ENCODE measurements at regions not wholly inside any gene's neighbourhood (a gene's known extent, or its start where the extent isn't known, plus 50 kb on each side); places are given as distances from the start of the nearest gene placed in this dataset.

GRCh38 chr2:180443888-180444287, 436.8 kb upstream of the CWC22 start:
- DNase-seq: peak; percentile 88

DNA sequence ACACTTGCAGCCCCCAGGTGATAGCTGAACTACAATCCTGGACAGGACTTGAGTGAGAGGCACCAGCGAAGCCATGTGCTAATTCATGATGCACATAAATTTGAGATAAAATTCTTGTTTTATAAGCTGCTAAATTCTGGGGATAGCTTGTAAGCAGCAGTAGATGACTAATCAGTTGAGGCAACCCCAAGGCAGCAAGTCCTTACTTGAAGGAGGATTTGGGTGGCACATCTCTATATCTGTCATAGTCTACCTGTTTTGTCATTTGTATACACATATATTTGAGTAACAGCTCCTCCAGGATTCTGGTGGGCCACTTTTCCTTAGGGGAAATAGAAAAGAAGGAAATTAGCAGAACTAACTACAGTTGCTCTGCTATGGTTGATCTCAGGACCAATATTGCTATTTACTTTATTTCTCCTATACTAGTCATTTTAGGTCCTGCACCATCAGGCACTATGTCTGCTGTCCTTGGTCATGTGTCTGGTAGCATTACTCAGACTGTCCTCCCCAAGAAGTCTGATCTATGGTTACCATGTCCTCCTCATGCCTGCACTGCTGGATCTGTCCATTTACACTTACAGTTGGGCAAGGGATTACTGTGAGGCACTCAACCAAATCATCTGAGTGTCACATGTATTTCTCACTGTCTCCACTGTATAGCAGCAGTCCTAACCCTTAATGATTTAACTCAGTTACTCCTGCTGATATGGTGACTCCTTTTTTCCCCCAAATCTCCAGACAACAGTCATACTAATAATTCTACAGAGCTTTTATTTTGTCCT, 436.0 kb upstream of the CWC22 start:
- DNase-seq: no peak

DNA sequence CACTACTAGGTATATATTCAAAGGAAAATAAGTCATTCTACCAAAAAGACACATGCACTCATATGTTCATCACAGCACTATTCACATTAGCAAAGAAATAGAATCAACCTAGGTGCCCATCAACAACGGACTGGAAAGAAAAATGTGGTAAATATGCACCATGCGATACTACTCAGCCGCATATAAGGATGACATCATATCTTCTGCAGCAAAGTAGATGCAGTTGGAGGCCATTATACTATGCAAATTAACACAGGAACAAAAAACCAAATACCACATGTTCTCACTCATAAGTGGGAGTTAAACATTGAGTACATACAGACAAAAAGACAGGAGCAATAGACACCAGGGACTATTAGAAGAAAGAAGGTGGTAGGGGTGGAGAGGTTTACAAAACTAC, 412.1 kb upstream of the CWC22 start:
- no peak for DNase-seq

GRCh38 chr2:180416627-180417026, 409.5 kb upstream of the CWC22 start:
- no peak for DNase-seq

GRCh38 chr2:180413336-180413735, 406.2 kb upstream of the CWC22 start:
- no peak for DNase-seq

- DNase-seq: no peak
These were observed 405.1 kb upstream of the CWC22 start for GRCh38 chr2:180412219-180412618.

DNA sequence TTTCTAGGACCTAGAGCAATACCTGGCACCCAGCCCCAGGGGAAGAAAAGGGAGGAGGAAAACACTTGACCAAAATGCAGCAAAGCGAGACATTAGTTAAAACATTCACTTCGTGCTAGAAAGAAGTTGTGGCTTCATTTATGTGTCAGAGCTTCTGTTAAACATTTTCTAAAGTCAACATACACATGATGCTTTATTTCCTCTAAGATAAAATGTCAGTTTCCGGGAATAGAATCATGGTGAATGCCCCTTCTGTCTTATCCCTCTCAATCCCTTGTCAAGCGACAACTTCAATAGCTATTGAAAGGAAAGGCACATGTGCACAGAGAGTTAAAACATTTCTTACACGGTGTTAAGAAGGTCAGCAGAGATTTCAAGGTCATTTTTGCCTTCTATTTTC, 404.6 kb upstream of the CWC22 start:
- no peak for DNase-seq

- DNase-seq: no peak
These were observed 399.6 kb upstream of the CWC22 start for GRCh38 chr2:180406687-180407086.

DNA sequence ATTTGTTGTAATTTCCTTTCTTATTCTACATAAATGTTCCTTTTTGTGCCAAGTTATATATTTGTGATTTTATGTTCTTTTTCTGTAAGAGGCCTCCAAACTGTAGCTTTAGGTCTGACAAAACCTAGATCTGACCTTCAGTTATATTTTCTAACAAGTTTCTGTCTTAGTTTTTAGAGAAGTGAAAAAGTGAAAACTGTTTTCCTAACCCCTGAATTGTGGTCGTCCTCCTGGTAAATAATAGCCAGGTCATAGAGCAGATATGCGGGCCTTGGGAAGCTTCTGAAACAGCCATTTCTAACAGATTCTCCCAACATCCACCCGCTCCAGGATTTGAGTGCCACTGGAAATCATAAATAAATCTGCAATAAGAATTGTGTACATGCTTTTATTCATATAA, 398.4 kb upstream of the CWC22 start:
- DNase-seq: peak; percentile 77

DNA sequence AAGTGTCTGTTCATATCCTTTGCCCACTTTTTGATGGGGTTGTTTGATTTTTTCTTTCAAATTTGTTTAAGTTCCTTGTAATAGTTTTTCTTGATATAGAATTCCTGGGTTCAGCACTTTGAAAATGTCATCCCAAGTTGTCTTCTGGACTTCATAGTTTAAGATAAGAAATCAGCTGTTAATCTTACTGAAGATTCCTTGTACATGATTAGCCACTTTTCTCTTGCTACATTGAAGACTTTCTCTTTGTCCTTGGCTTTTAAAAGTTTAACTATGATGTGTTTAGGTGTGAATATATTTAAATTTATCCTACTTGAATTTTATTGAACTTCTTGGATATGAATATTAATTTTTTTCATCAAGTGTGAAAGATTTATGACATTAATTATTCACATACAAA, 387.2 kb upstream of the CWC22 start:
- DNase-seq: no peak

DNA sequence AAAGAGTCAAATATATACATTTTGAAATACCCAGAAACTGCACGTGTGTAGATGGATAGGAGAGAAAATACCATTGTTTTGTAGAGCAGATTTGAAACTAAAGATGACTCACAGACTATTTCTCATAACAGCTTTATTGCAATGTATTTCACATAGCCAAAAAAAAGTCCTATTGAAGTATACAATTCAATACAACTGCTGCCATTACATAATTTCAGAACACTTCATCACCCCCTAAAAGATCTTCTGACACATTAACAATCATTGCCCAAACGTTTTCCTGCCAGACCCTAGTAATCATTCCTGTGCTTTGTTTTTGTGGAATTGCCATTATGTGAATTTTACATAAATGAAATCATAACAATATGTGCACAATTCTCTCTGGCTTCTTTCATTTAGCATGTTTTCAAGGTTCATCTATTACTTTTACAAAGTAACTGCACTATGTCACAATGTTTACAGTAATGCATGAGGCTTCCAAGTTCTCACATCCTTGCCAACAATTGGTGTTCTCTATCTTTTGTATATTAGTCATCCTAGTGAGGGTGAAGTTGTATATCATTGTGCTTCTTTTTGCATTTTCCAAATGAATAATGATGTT, 378.6 kb upstream of the CWC22 start:
- DNase-seq: peak; percentile 28

- no peak for DNase-seq
These were observed 369.0 kb upstream of the CWC22 start for GRCh38 chr2:180376066-180376465.

GRCh38 chr2:180374502-180375281, 367.6 kb upstream of the CWC22 start:
- no peak for DNase-seq

GRCh38 chr2:180370511-180371205, 363.6 kb upstream of the CWC22 start:
- no peak for DNase-seq

- DNase-seq: no peak
These were observed 361.8 kb upstream of the CWC22 start for GRCh38 chr2:180368881-180369280.

- no peak for DNase-seq
These were observed 360.7 kb upstream of the CWC22 start for GRCh38 chr2:180367815-180368214.

GRCh38 chr2:180366481-180366880, 359.4 kb upstream of the CWC22 start:
- no peak for DNase-seq

GRCh38 chr2:180364719-180365118, 357.6 kb upstream of the CWC22 start:
- no peak for DNase-seq

- DNase-seq: no peak
These were observed 353.2 kb upstream of the CWC22 start for GRCh38 chr2:180360283-180360618.

- no peak for DNase-seq
These were observed 352.6 kb upstream of the CWC22 start for GRCh38 chr2:180359522-180360282.

DNA sequence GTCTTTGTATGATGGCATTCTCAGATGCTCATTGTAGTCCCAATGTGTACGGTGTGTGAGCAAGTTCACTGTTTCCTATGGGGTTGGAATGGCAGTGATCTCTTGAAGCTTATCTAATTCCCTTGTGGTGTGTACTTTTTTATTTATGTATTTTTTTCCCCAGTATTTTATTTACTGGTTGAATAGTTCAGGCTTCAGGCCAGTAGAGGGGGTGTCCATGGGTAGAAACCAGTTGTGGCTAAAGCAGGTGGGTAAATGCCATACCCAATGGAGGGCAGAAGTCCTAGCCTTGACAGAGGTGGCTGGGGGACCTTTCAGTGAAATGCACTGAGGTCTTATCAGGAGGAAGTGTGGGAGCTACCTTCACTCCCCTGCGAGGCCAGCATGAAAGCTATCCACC, 351.4 kb upstream of the CWC22 start:
- no peak for DNase-seq

- DNase-seq: no peak
These were observed 349.6 kb upstream of the CWC22 start for GRCh38 chr2:180356676-180357075.

- DNase-seq: peak; percentile 8
These were observed 345.5 kb upstream of the CWC22 start for GRCh38 chr2:180352620-180353019.
